GM23338 (cell line): ENCODE measurements at regions not wholly inside any gene's neighbourhood (a gene's known extent, or its start where the extent isn't known, plus 50 kb on each side); places are given as distances from the start of the nearest gene placed in this dataset.
A peak's percentile ranks its signal among the peaks of the same experiment; 100 is the strongest.

Source experiments
- ATAC-seq: fragments of 200-7000 bp; cut with Tn5 transposase; 3 replicates; pipeline ENCODE4 v1.9.1; 2020
- DNase-seq: peaks from one replicate; pipeline ENCODE4 v3.0.0-alpha.2; 2015; ENCODE audit warnings: low spot score
- H2AFZ ChIP-seq: fragments of 200-600 bp; sonication (generic); 2 replicates; pipeline ENCODE4 v1.8.0; 2016; ENCODE audit warnings: antibody characterized with exemption, mild to moderate bottlenecking, moderate library complexity
- H3F3A ChIP-seq: fragments of 200-600 bp; sonication (generic); replicated peaks from 2 replicates; pipeline ENCODE4 v1.8.0; 2017; ENCODE audit warnings: antibody characterized with exemption, mixed run types, low read depth
- H3K27ac ChIP-seq: fragments of 200-600 bp; sonication (generic); 2 replicates; pipeline ENCODE4 v1.6.1; 2016; ENCODE audit warnings: low read depth
- H3K27me3 ChIP-seq: fragments of 200-600 bp; sonication (generic); 2 replicates; pipeline ENCODE4 v1.8.0; 2016; ENCODE audit warnings: mild to moderate bottlenecking, mixed run types, moderate library complexity; ENCODE audit not compliant: insufficient read depth
- H3K36me3 ChIP-seq: fragments of 200-600 bp; sonication (generic); 2 replicates; pipeline ENCODE4 v1.8.0; 2016; ENCODE audit warnings: mild to moderate bottlenecking; ENCODE audit not compliant: insufficient read depth
- H3K4me1 ChIP-seq: fragments of 200-600 bp; sonication (generic); 2 replicates; pipeline ENCODE4 v1.8.0; 2016; ENCODE audit warnings: mild to moderate bottlenecking, moderate library complexity; ENCODE audit not compliant: insufficient read depth
- H3K4me2 ChIP-seq: fragments of 200-600 bp; sonication (generic); 2 replicates; pipeline ENCODE4 v1.7.1; 2017; ENCODE audit warnings: mixed run types
- H3K4me3 ChIP-seq: fragments of 200-600 bp; sonication (generic); 2 replicates; pipeline ENCODE4 v1.6.1; 2016; ENCODE audit warnings: mixed run types
- H3K79me2 ChIP-seq: fragments of 200-600 bp; sonication (generic); replicated peaks from 2 replicates; pipeline ENCODE4 v1.8.0; 2017; ENCODE audit warnings: mild to moderate bottlenecking; ENCODE audit not compliant: insufficient read depth
- H3K9me2 ChIP-seq: fragments of 200-600 bp; sonication (generic); 2 replicates; pipeline ENCODE4 v1.8.0; 2017; ENCODE audit not compliant: insufficient read depth
- H4K20me1 ChIP-seq: fragments of 200-600 bp; sonication (generic); replicated peaks from 2 replicates; pipeline ENCODE4 v1.8.0; 2017; ENCODE audit warnings: mild to moderate bottlenecking; ENCODE audit not compliant: insufficient read depth
- H3K27ac Mint-ChIP-seq: 2 replicates; pipeline ENCODE4 v1.8.0; 2020; ENCODE audit warnings: inconsistent platforms, mild to moderate bottlenecking, moderate library complexity, mixed read lengths
- H3K27me3 Mint-ChIP-seq: 3 replicates; pipeline ENCODE4 v1.8.0; 2022; ENCODE audit warnings: low read depth, mild to moderate bottlenecking, moderate library complexity, mixed read lengths, inconsistent platforms; ENCODE audit not compliant: insufficient read depth, poor library complexity
- H3K36me3 Mint-ChIP-seq: 3 replicates; pipeline ENCODE4 v1.8.0; 2021; ENCODE audit warnings: low read depth, mild to moderate bottlenecking, inconsistent platforms, moderate library complexity, mixed read lengths
- H3K4me1 Mint-ChIP-seq: 3 replicates; pipeline ENCODE4 v1.8.0; 2020; ENCODE audit warnings: mild to moderate bottlenecking, inconsistent platforms, mixed read lengths
- H3K4me3 Mint-ChIP-seq: 3 replicates; pipeline ENCODE4 v1.8.0; 2021; ENCODE audit warnings: moderate library complexity, mild to moderate bottlenecking, inconsistent platforms, mixed read lengths
- H3K9me3 Mint-ChIP-seq: 3 replicates; pipeline ENCODE4 v1.8.0; 2020; ENCODE audit warnings: moderate library complexity, mild to moderate bottlenecking, inconsistent platforms, mixed read lengths
- CTCF ChIP-seq, 2 experiments: fragments of 200-600 bp in 1 of 2; sonication (generic) in 1 of 2; conservative IDR thresholded peaks; 2 replicates each; pipeline versions ENCODE4 v1.5.1 to v1.6.1; 2016 to 2017; ENCODE audit warnings: antibody characterized with exemption in 2 of 2, low read depth in 2 of 2, mild to moderate bottlenecking in 2 of 2, moderate library complexity in 1 of 2
- ETS1 ChIP-seq: IDR thresholded peaks from 2 replicates; pipeline ENCODE4 v1.6.1; 2016; ENCODE audit warnings: antibody characterized with exemption
- EZH2phosphoT487 ChIP-seq: fragments of 200-600 bp; sonication (generic); IDR thresholded peaks from one replicate; pipeline ENCODE4 v1.8.1; 2018; ENCODE audit warnings: antibody characterized with exemption; ENCODE audit not compliant: unreplicated experiment
- JUNB ChIP-seq: IDR thresholded peaks from one replicate; pipeline ENCODE4 v1.6.1; 2016; ENCODE audit warnings: antibody characterized with exemption; ENCODE audit not compliant: unreplicated experiment
- ZNF114 ChIP-seq: fragments of 250-450 bp; sonication (Bioruptor Pico); IDR thresholded peaks from 2 replicates; pipeline ENCODE4 v1.5.0; 2020; ENCODE audit warnings: mild to moderate bottlenecking, moderate library complexity
- ZNF331 ChIP-seq: fragments of 250-450 bp; sonication (Bioruptor Pico); IDR thresholded peaks from 2 replicates; pipeline ENCODE4 v1.5.0; 2020; ENCODE audit warnings: low read depth, mild to moderate bottlenecking, moderate library complexity

GRCh38 chrX:87299563-87300160 lies 217.9 kb upstream of the KLHL4 start:
- no peak overlapping the region for H3K4me3 ChIP-seq
- H3K36me3 ChIP-seq, result no peaks in the 10 kb centered on the region
- ATAC-seq, result no peak
- Mint-ChIP-seq H3K9me3 (peaks cover 6% of the 10 kb centered on the region; the same call in 1 of the 3 replicates), H3K27me3 (no peaks in the 10 kb centered on the region), H3K4me3 (no peak overlapping the region), H3K27ac (no peak overlapping the region), H3K4me1 (peaks cover 7% of the 10 kb centered on the region; the same call in 2 of the 3 replicates), H3K36me3 (peaks cover 5% of the 10 kb centered on the region; the same call in 1 of the 3 replicates)
- no peaks in the 10 kb centered on the region for H3K27me3 ChIP-seq
- H3F3A ChIP-seq, result no peaks in the 10 kb centered on the region
- H3K27ac ChIP-seq, result no peak overlapping the region
- H3K4me2 ChIP-seq, result no peak overlapping the region
- no peak overlapping the region for H2AFZ ChIP-seq
- TF ChIP-seq CTCF (conservative IDR thresholded peaks at IDR 0.05; ENCODE audit: low read depth in 2 of 2) (peak in 1 of 2 experiments; percentile 59; a peak in 3 of 4 replicates), EZH2phosphoT487 (no peak), JUNB (no peak)
- no peaks in the 10 kb centered on the region for H3K9me2 ChIP-seq
- DNase-seq, result peak; percentile 37
- H3K79me2 ChIP-seq, result no peaks in the 10 kb centered on the region
- H4K20me1 ChIP-seq, result no peaks in the 10 kb centered on the region
- no peaks in the 10 kb centered on the region for H3K4me1 ChIP-seq

- Histone ChIP-seq H3K27me3 (no peaks in the 10 kb centered on the region), H3K4me3 (no peak overlapping the region), H4K20me1 (no peaks in the 10 kb centered on the region), H3F3A (no peaks in the 10 kb centered on the region), H2AFZ (no peak overlapping the region), H3K9me2 (no peaks in the 10 kb centered on the region), H3K79me2 (no peaks in the 10 kb centered on the region), H3K4me2 (no peak overlapping the region), H3K27ac (no peak overlapping the region), H3K36me3 (no peaks in the 10 kb centered on the region), H3K4me1 (no peaks in the 10 kb centered on the region)
- Mint-ChIP-seq H3K27me3 (no peaks in the 10 kb centered on the region), H3K9me3 (peaks cover 10% of the 10 kb centered on the region), H3K27ac (no peak overlapping the region), H3K36me3 (peaks cover 6% of the 10 kb centered on the region; the same call in 2 of the 3 replicates), H3K4me1 (no peaks in the 10 kb centered on the region), H3K4me3 (no peak overlapping the region)
- DNase-seq, result no peak
- TF ChIP-seq ZNF331 (CRISPR knock-in tag), result no peak
- TF ChIP-seq CTCF (conservative IDR thresholded peaks at IDR 0.05; ENCODE audit: low read depth in 2 of 2), result no peak
- no peak for TF ChIP-seq ZNF114 (CRISPR knock-in tag)
- ATAC-seq, result no peak
Observed at GRCh38 chrX:87310780-87311179, 206.8 kb upstream of the KLHL4 start.

- H3K4me3 ChIP-seq, result no peak overlapping the region
- H3K9me3 Mint-ChIP-seq, result peaks cover 7% of the 10 kb centered on the region; the same call in 2 of the 3 replicates
- no peaks in the 10 kb centered on the region for H4K20me1 ChIP-seq
- H3K27ac ChIP-seq, result no peak overlapping the region
- no peaks in the 10 kb centered on the region for H3K4me1 Mint-ChIP-seq
- H3K4me1 ChIP-seq, result no peaks in the 10 kb centered on the region
- DNase-seq (no peak), ATAC-seq (no peak)
- H3F3A ChIP-seq, result no peaks in the 10 kb centered on the region
- no peak overlapping the region for H3K27ac Mint-ChIP-seq
- H3K27me3 ChIP-seq, result no peaks in the 10 kb centered on the region
- H3K27me3 Mint-ChIP-seq, result no peaks in the 10 kb centered on the region
- H3K4me3 Mint-ChIP-seq, result no peak overlapping the region
- H3K9me2 ChIP-seq, result no peaks in the 10 kb centered on the region
- no peaks in the 10 kb centered on the region for H3K36me3 ChIP-seq
- no peak overlapping the region for H3K4me2 ChIP-seq
- no peaks in the 10 kb centered on the region; the same call in 2 of the 3 replicates for H3K36me3 Mint-ChIP-seq
- no peaks in the 10 kb centered on the region for H3K79me2 ChIP-seq
- H2AFZ ChIP-seq, result no peak overlapping the region
- no peak for TF ChIP-seq ZNF114 (CRISPR knock-in tag)
- TF ChIP-seq ETS1, result no peak
- TF ChIP-seq ZNF331 (CRISPR knock-in tag), result no peak
Observed at GRCh38 chrX:87327267-87327666, 190.3 kb upstream of the KLHL4 start.
